Dermis microvascular lymphatic vessel endothelial cell (primary cell): ENCODE measurements at regions not wholly inside any gene's neighbourhood (a gene's known extent, or its start where the extent isn't known, plus 50 kb on each side); places are given as distances from the start of the nearest gene placed in this dataset.

Experiments
- DNase-seq, 2 donors: peaks; one replicate each; pipeline versions ENCODE4 v3.0.0 to v3.0.0-alpha.2; 2010; ENCODE audit warnings: low read depth in 2 of 2

GRCh38 chr1:218711001-218711400 is 365.9 kb downstream of the TGFB2 start:
- DNase-seq, result peak in 1 of 2 donors; percentile 48

DNA sequence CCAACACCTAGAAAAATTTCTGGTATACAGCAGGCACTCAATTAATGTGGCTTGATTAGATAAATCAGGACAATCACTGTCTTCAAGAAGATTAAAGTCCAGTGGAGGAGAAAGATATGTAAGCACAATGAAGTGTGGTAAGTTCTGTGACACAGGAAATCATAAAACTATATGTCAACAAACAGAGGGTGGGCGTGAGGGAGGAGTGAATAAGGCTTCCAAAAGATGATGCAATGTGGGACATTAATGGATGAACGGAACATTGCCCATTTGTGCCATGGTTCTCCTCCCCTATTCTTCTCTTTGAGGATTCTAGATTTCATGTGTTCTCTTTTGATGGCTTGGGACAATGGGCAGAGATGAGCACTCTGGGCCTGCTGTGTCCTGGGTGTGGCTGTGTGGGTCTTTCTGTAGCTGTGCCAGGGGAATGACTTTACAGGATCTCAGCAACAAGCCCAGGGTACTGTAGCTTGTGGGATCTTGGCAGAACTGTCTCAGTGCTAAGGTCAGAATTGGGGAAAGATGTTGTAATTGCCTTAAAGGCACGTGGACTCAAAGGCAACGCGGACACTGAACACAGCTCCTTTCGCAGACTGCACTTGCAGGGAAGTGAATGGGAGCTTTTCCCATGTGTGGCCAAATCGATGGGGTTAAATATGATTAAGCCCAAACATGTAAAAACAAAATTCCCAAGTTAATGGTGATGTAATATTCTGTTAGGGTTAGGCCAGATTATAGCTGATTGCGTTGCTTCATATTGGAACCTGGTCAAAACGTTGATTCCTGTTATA is 366.9 kb downstream of the TGFB2 start:
- DNase-seq, result peak in 1 of 2 donors; percentile 39

- no peak for DNase-seq
These were observed 367.5 kb downstream of the TGFB2 start for GRCh38 chr1:218712677-218713076.

DNA sequence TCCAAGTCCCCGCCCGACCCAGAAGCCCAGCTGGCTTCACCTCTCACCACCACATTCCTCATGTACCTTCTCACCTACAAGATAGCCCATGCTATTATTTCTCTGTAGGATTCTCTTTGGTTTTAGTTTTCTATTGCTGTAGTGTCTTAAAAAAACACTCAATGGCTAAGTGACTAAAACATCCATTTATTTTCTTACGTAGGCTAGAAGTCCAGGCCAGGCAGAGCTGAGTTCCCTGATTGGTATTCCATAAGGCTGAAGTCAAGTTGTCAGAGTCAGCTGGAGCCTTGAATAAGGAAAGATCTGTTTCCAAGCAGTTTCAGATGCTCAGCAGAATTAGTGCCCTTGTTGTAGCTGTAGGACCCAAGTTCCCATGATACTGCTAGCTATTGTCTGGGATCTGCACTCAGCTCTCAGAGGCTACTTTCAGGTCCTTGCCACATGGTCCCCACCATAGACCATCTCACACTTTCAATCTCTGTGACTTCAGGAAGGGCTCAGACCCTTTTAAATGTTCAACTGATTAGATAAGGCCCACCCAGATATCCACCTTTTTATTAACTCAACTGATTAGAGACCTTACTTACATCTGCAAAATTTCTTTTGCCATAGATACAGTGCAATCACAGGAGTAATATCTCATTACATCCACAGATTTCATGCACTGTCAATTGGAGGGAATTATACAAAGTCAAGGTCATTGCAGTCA is 371.0 kb downstream of the TGFB2 start:
- no peak for DNase-seq

DNA sequence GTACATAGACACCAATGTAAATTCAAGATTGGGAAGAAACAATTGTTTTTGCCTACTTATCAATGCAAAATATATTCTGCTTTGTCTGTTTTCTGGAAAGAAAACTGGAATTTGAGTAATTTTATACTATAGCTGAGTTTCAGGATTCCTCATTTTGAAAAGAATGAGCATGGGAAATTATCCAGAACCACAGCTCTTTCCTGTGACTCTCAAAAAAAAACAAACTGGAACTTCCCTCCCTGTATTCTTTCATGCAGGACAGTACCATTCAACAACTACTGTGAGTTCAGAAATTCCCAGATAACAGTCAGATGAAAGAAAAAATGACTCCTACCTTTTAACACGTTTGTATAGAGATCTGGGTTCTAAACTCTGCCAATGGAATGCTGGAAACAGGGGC is 372.4 kb downstream of the TGFB2 start:
- peak; percentile 72 to 83 for DNase-seq

DNA sequence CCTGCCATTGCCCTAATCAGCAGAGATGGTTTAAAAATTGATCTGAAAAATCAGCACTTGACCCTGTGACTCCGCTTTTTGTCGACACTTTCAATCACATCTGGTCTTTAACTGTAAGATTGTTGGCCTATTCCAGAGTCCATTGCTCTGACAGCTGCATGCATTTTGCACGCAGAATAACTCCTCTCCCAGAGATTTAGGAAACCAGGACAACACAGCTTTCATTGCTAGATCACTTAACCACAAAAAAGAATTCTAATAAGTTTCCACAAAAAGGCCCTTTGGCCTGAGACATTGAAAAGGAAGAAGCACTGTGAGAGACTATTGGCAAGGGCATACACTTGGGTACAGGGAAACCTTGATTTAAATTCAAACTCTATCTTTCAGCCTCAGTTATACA is 373.1 kb downstream of the TGFB2 start:
- DNase-seq, result no peak

DNA sequence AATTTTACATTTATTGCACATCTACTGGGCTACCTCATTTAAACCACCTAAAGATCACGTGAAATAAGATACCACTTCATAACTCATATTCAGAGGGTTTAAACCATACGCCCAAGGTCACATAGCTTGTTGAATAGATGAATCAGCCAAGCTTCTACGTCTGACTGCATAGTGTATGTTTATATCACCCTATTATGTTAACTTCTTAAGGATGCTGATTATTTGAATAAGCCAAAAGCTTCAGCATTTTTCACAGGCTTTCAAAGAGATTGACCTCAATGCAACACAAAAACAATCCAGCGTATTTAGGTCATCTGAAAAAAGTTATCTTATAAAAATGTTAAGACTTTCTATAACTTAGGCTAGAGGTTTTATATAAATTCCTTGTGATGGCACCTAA is 373.8 kb downstream of the TGFB2 start:
- DNase-seq, result no peak

- no peak for DNase-seq
These were observed 383.9 kb downstream of the TGFB2 start for GRCh38 chr1:218728898-218729565.

GRCh38 chr1:218735436-218736032 is 390.4 kb downstream of the TGFB2 start:
- no peak for DNase-seq

- DNase-seq, result no peak
These were observed 394.3 kb downstream of the TGFB2 start for GRCh38 chr1:218739426-218739825.

DNA sequence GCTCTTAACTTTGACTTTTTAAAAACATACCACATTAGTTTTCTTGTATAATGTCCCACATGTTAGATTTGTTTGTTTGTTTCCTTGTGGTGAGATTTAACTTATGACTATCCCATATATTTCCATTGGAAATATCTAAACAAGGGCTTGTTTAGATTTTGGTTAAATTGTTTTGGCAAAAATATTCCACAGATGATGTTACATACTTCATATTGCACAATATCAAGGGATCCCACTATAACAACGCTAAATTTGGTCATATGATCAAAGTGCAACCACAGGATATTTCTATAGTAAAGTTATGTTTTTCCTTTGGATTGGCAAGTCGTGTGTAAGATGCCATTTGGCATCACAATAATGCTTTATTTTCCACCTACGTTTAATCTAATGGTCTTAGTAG is 396.7 kb downstream of the TGFB2 start:
- no peak for DNase-seq

DNA sequence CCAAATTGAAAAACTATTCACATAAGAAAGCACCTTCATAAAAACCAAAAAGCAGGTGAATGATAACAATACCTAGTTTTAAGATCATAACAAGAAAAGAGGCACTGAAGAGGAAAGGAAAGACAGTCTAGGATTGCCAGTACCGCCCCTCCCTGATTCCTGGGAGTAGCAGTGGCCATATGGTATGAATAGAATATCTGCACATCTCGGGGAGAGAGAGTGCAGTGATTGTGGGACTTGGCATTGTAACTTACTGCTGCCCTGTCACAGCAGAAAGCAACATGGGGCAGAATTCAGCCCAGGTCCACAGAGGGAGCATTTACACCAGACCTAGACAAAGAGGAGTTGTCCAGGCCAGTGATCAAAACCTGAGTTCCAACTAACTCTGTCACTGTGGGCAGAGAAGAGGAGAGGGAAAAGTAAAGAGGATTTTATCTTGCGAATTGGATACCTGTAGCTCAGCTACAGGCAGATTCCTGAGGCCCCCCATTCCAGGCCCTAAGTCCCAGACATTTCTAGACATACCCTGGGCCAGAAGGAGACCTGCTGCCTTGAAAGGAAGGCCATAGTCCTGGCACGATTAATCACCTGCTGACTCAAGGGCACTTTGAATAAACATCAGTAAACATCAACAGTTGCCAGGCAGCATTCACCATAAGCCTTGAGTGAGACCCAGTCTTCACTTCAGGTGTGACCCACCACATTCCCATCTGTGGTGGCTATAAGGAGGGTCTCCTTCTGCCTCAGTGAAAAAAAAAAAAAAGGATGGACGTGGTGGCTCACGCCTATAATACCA is 397.5 kb downstream of the TGFB2 start:
- no peak for DNase-seq

DNA sequence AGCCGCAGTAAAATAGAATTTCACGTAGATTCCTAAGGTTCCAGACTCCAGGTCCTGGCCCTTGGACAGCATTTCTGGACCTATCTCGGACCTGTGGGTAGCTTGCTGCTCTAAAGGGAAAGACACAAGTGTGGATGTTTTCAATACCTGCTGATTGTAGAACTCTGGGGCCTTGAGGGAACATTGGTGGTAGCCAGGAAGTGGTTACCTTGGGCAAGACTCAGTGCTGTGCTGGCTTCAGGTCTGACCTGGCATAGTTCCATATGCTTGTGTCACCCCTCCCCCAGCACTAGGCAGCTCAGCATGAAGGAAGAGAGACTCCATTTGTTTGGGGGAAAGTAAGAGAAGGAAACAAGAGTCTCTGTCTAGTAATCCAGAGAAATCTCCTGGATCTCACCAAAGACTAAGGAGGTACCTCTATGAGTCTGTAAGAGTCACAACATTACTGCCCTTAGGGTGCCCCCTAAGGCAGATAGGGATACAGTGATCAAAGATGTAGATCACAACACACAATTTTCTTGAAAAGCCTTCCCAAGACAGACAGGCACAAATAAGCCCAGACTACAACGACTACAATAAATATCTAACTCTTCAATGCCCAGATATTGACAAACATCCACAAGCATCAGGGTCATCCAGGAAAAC is 398.8 kb downstream of the TGFB2 start:
- no peak for DNase-seq

DNA sequence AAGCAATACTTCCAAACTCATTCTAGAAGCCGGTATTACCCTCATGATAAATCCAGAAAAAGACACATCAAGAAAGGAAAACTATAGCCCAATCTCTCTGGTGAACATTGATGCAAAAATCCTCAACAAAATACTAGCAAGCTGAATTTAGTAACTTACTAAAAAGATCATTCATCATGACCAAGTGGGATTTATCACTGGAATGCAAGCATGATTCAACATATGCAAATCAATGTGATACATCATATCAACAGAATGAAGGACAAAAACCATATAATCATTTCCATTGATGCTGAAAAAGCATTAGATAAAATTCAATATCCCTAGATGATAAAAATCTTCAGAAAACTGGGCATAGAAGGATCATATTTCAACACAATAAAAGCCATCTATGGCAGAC is 402.9 kb downstream of the TGFB2 start:
- DNase-seq, result no peak

DNA sequence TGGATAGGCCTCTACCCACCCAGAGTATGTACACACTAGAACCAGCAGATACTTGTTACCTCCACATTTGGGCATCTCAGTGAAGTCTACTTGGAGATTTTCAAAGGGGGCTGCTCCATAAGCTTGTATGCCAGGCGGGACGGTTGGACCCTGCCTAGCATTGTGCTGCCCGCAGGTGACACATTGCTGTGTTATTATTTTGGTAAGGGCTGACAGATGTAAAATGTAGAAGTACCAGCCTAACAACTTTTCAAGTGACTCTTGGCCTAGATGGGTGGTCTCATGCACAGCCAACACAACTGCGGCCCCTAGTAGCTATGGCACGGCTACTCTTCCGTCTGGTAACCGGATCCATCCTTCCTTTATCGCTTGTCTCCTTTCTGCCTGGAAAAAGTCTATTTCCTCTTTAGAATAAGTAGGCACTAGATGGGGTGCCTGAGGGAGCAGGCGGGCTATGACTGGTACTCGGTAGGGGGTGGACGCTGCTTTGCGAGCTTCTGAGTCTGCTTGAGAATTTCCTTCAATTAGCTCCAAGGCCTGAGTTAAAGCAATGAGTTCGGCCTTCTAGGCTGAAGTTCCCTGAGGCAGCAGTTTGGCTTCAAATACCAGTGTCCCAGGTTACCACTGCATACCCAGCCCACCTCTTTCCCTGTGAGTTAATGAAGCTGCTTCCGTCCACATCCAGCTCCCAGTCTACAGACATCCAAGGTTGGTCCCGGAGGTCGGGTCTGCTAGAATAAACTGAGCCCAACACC is 405.3 kb downstream of the TGFB2 start:
- no peak for DNase-seq

- no peak for DNase-seq
These were observed 406.2 kb downstream of the TGFB2 start for GRCh38 chr1:218751208-218751948.

- no peak for DNase-seq
These were observed 407.0 kb downstream of the TGFB2 start for GRCh38 chr1:218752126-218752525.

DNA sequence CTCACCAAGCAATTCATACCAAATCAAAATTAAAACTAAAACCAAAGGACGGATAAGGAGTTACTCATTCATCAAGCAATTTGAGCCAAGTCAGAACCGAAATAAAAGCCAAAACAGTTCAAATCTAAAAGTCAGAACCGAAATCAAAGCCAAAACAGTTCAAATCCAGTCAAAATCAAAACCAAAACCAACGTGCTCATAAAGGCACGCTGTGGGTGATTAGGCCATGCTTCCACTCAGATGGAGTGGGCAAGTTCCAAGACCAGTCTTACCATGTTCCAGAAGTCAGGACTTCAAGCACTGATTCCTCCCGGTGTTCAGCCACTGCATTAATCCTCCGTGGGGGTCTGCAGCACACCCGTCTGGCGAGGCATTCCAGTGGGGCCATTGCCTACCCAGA is 409.3 kb downstream of the TGFB2 start:
- DNase-seq, result no peak

GRCh38 chr1:218755128-218755527 is 410.0 kb downstream of the TGFB2 start:
- DNase-seq, result no peak
